H1 (cell line): ENCODE measurements at regions not wholly inside any gene's neighbourhood (a gene's known extent, or its start where the extent isn't known, plus 50 kb on each side); places are given as distances from the start of the nearest gene placed in this dataset.

Experiments
- CTCF ChIA-PET: fragments of 300-600 bp; sonication (Branson Sonifier 250); formaldehyde crosslinking; loops from one replicate; lab custom pipeline; 2021; ENCODE audit not compliant: partially characterized antibody; lab: Charles Lee
- POLR2A ChIA-PET: fragments of 300-600 bp; sonication (Branson Sonifier 250); formaldehyde crosslinking; loops from one replicate; lab custom pipeline; 2021; ENCODE audit warnings: inconsistent platforms; ENCODE audit not compliant: partially characterized antibody; lab: Charles Lee
- DNase-seq, 2 experiments: peaks; one replicate each; pipeline versions ENCODE4 v3.0.0 to v3.0.0-alpha.2; 2010 to 2022; ENCODE audit warnings: low spot score in 2 of 2, low read depth in 1 of 2, mixed read lengths in 1 of 2
- FAIRE-seq: peaks from 2 replicates; lab custom pipeline; 2011; peaks lifted over from hg19 to GRCh38; lab: Jason Lieb, UNC
- H2AFZ ChIP-seq: 2 replicates; pipeline ENCODE4 v1.8.1; 2012; ENCODE audit warnings: low read length, inconsistent platforms
- H2AK5ac ChIP-seq: 2 replicates; pipeline ENCODE4 v1.6.1; 2013; ENCODE audit warnings: low read depth, low read length
- H2BK120ac ChIP-seq: replicated peaks from 2 replicates; pipeline ENCODE3; 2013; ENCODE audit warnings: low read depth, low read length, inconsistent platforms
- H2BK12ac ChIP-seq: 2 replicates; pipeline ENCODE4 v1.6.1; 2013; ENCODE audit warnings: low read depth, low read length
- H2BK15ac ChIP-seq: 2 replicates; pipeline ENCODE4 v1.6.1; 2013; ENCODE audit warnings: low read length
- H2BK20ac ChIP-seq: 2 replicates; pipeline ENCODE4 v1.6.1; 2013; ENCODE audit warnings: low read length
- H2BK5ac ChIP-seq: 2 replicates; pipeline ENCODE4 v1.6.1; 2013; ENCODE audit warnings: low read depth, low read length
- H3K14ac ChIP-seq: 2 replicates; pipeline ENCODE4 v1.6.1; 2013; ENCODE audit warnings: inconsistent platforms; ENCODE audit not compliant: insufficient read length
- H3K18ac ChIP-seq: 2 replicates; pipeline ENCODE4 v1.6.1; 2013; ENCODE audit warnings: low read length; ENCODE audit errors: extremely low read depth
- H3K23ac ChIP-seq: 2 replicates; pipeline ENCODE4 v1.6.1; 2013; ENCODE audit warnings: inconsistent platforms; ENCODE audit not compliant: insufficient read length
- H3K23me2 ChIP-seq: 2 replicates; pipeline ENCODE4 v1.6.1; 2013; ENCODE audit warnings: low read depth, low read length
- H3K27ac ChIP-seq: 2 replicates; pipeline ENCODE4 v1.6.1; 2011; ENCODE audit warnings: low read depth, low read length, inconsistent platforms
- H3K27me3 ChIP-seq, 4 experiments: replicated peaks in 1 of 4; 1 replicate in 1 of 4; 2 replicates in 3 of 4; pipeline versions ENCODE4 v1.6.1 to v1.8.1; 2011 to 2013; ENCODE audit warnings: low read length in 3 of 4, mild to moderate bottlenecking in 3 of 4, inconsistent platforms in 2 of 4, mixed read lengths in 2 of 4, moderate library complexity in 1 of 4; ENCODE audit not compliant: control insufficient read depth in 3 of 4, insufficient read depth in 3 of 4; ENCODE audit errors: extremely low read depth in 1 of 4
- H3K36me3 ChIP-seq, 4 experiments: 2 replicates each; pipeline versions ENCODE4 v1.6.1 to v1.8.1; 2011 to 2013; ENCODE audit warnings: mild to moderate bottlenecking in 4 of 4, low read length in 3 of 4, moderate library complexity in 2 of 4, control low read depth in 1 of 4, inconsistent platforms in 1 of 4; ENCODE audit not compliant: insufficient read depth in 4 of 4, control insufficient read depth in 2 of 4
- H3K4ac ChIP-seq: replicated peaks from 2 replicates; pipeline ENCODE3; 2013; ENCODE audit warnings: low read length, low read depth, mixed read lengths, inconsistent platforms; ENCODE audit not compliant: insufficient read length
- H3K4me1 ChIP-seq, 4 experiments: replicated peaks in 1 of 4; 1 replicate in 1 of 4; 2 replicates in 3 of 4; pipeline versions ENCODE4 v1.6.1 to v1.8.1; 2011 to 2013; ENCODE audit warnings: low read length in 3 of 4, inconsistent platforms in 2 of 4, mixed read lengths in 1 of 4; ENCODE audit not compliant: insufficient read depth in 4 of 4, control insufficient read depth in 3 of 4
- H3K4me2 ChIP-seq, 2 experiments: 2 replicates each; pipeline versions ENCODE4 v1.6.1 to v1.8.1; 2011 to 2013; ENCODE audit warnings: low read depth in 2 of 2, low read length in 2 of 2, control low read depth in 1 of 2, inconsistent platforms in 1 of 2, mild to moderate bottlenecking in 1 of 2; ENCODE audit not compliant: insufficient read depth in 1 of 2
- H3K4me3 ChIP-seq, 4 experiments: fragments of 200-600, 300-600 bp in 1 of 4; sonication (generic), shearing (Covaris generic), sonication (Bioruptor Twin) in 1 of 4; 2 replicates each; pipeline versions ENCODE4 v1.5.1 to v1.8.1; 2011 to 2016; ENCODE audit warnings: low read length in 4 of 4, low read depth in 3 of 4, control low read depth in 2 of 4, inconsistent platforms in 2 of 4, mild to moderate bottlenecking in 2 of 4, mixed read lengths in 1 of 4, moderate library complexity in 1 of 4; ENCODE audit not compliant: insufficient read depth in 2 of 4; ENCODE audit errors: extremely low read depth in 1 of 4
- H3K56ac ChIP-seq: replicated peaks from 2 replicates; pipeline ENCODE3; 2013; ENCODE audit warnings: low read depth, mild to moderate bottlenecking, mixed read lengths, low read length, inconsistent platforms; ENCODE audit not compliant: insufficient read length
- H3K79me1 ChIP-seq: 2 replicates; pipeline ENCODE4 v1.6.1; 2013; ENCODE audit warnings: low read depth, low read length, control low read depth
- H3K79me2 ChIP-seq, 2 experiments: 2 replicates each; pipeline versions ENCODE4 v1.6.1 to v1.8.1; 2012 to 2013; ENCODE audit warnings: low read length in 2 of 2, mild to moderate bottlenecking in 2 of 2, inconsistent platforms in 1 of 2; ENCODE audit not compliant: insufficient read depth in 2 of 2, control insufficient read depth in 1 of 2
- H3K9ac ChIP-seq, 4 experiments: replicated peaks in 1 of 4; 1 replicate in 1 of 4; 2 replicates in 3 of 4; pipeline versions ENCODE4 v1.6.1 to v1.8.1; 2011 to 2013; ENCODE audit warnings: low read depth in 3 of 4, low read length in 3 of 4, control low read depth in 2 of 4, mild to moderate bottlenecking in 2 of 4, moderate library complexity in 2 of 4, inconsistent platforms in 1 of 4; ENCODE audit errors: extremely low read depth in 1 of 4
- H3K9me3 ChIP-seq, 2 experiments: 2 replicates each; pipeline versions ENCODE4 v1.6.1 to v1.8.1; 2012 to 2013; ENCODE audit warnings: mild to moderate bottlenecking in 2 of 2, moderate library complexity in 2 of 2, control low read depth in 1 of 2, inconsistent platforms in 1 of 2, low read depth in 1 of 2, low read length in 1 of 2, mixed read lengths in 1 of 2; ENCODE audit not compliant: insufficient read depth in 2 of 2
- H4K20me1 ChIP-seq, 2 experiments: replicated peaks in 1 of 2; 2 replicates each; pipeline versions ENCODE3 to v1.8.1; 2011 to 2013; ENCODE audit warnings: inconsistent platforms in 2 of 2, low read length in 2 of 2, mild to moderate bottlenecking in 1 of 2; ENCODE audit not compliant: insufficient read depth in 2 of 2, control insufficient read depth in 1 of 2
- H4K5ac ChIP-seq: 2 replicates; pipeline ENCODE4 v1.6.1; 2013; ENCODE audit warnings: low read length, low read depth, mixed read lengths, inconsistent platforms; ENCODE audit not compliant: insufficient read length
- H4K8ac ChIP-seq: 2 replicates; pipeline ENCODE4 v1.8.0; 2013; ENCODE audit warnings: mild to moderate bottlenecking, moderate library complexity, low read length, inconsistent platforms; ENCODE audit not compliant: insufficient read depth; ENCODE audit errors: extremely low read depth
- H4K91ac ChIP-seq: replicated peaks from 2 replicates; pipeline ENCODE3; 2013; ENCODE audit warnings: low read length, mixed read lengths, inconsistent platforms; ENCODE audit not compliant: insufficient read length
- CBX5 ChIP-seq: fragments of 300-800, 300-1000 bp; sonication (generic); IDR thresholded peaks from 2 replicates; pipeline ENCODE4 v1.7.1; 2016; ENCODE audit warnings: antibody characterized with exemption, low read length, low read depth
- CHD1 ChIP-seq: IDR thresholded peaks from 2 replicates; pipeline ENCODE4 v1.6.1; 2012; ENCODE audit warnings: low read depth, low read length, improper control_type of control experiment
- CTBP2 ChIP-seq: IDR thresholded peaks from 2 replicates; pipeline ENCODE4 v1.7.0; 2011; ENCODE audit warnings: borderline replicate concordance, mild to moderate bottlenecking, moderate library complexity, mixed read lengths, low read length; ENCODE audit not compliant: insufficient read depth, insufficient read length
- CTCF ChIP-seq, 3 experiments: IDR thresholded peaks; 1 replicate in 2 of 3; 2 replicates in 1 of 3; pipeline versions ENCODE4 v1.5.1 to v1.6.1; 2011; ENCODE audit warnings: low read length in 3 of 3, mild to moderate bottlenecking in 3 of 3, inconsistent platforms in 2 of 3, low read depth in 1 of 3, moderate library complexity in 1 of 3; ENCODE audit not compliant: insufficient read depth in 1 of 3; ENCODE audit errors: control extremely low read depth in 1 of 3
- EP300 ChIP-seq, 2 experiments: IDR thresholded peaks; 1 replicate in 1 of 2; 2 replicates in 1 of 2; pipeline ENCODE4 v1.6.1; 2011 to 2012; ENCODE audit warnings: low read depth in 2 of 2, low read length in 2 of 2, mild to moderate bottlenecking in 2 of 2, borderline replicate concordance in 1 of 2, inconsistent platforms in 1 of 2, moderate library complexity in 1 of 2
- EZH2 ChIP-seq: fragments of 200-600 bp; sonication (generic); IDR thresholded peaks from 2 replicates; pipeline ENCODE4 v1.7.1; 2012; ENCODE audit warnings: low read depth, mild to moderate bottlenecking, moderate library complexity, low read length, inconsistent platforms; ENCODE audit not compliant: severe bottlenecking
- HDAC2 ChIP-seq, 2 experiments: fragments of 300-600 bp in 1 of 2; sonication (generic) in 1 of 2; IDR thresholded peaks; 2 replicates each; pipeline ENCODE4 v1.6.1; 2011 to 2012; ENCODE audit warnings: low read depth in 2 of 2, low read length in 2 of 2, mild to moderate bottlenecking in 2 of 2, moderate library complexity in 2 of 2, borderline replicate concordance in 1 of 2, inconsistent platforms in 1 of 2
- MAX ChIP-seq: IDR thresholded peaks from 2 replicates; pipeline ENCODE4 v1.6.1; 2012; ENCODE audit warnings: inconsistent platforms
- TCF12 ChIP-seq: IDR thresholded peaks from 2 replicates; pipeline ENCODE4 v1.6.1; 2011; ENCODE audit warnings: low read depth, mild to moderate bottlenecking, low read length
- ZNF274 ChIP-seq: IDR thresholded peaks from 2 replicates; pipeline ENCODE4 v1.7.0; 2012; ENCODE audit warnings: low read length, borderline replicate concordance; ENCODE audit errors: extremely low read depth
- WGBS, 2 experiments: shearing (Covaris generic) in 1 of 2; methylation state at CpG; one replicate each; pipeline versions ENCODE4 v1.1.6 to v1.1.7; 2013 to 2015; ENCODE audit warnings: low lambda C conversion rate in 2 of 2, mixed read lengths in 2 of 2, inconsistent platforms in 1 of 2, low coverage in 1 of 2, missing lambda C conversion rate in 1 of 2; ENCODE audit not compliant: insufficient replicate concordance in 2 of 2, insufficient coverage in 1 of 2, insufficient read length in 1 of 2; ENCODE audit errors: extremely low coverage in 1 of 2, missing lambda C conversion rate in 1 of 2; 5-methylcytosine and 5-hydroxymethylcytosine counted together

- Histone ChIP-seq H4K8ac (no peak overlapping the region), H4K91ac (no peak overlapping the region)
- FAIRE-seq = no peak
- TF ChIP-seq EP300 (IDR thresholded peaks at IDR 0.05; ENCODE audit: borderline replicate concordance in 1 of 2, low read depth in 2 of 2, low read length in 2 of 2) (no peak), ZNF274 (no peak), EZH2 (no peak), CTBP2 (no peak), MAX (no peak), CTCF (IDR thresholded peaks at IDR 0.05; ENCODE audit: control extremely low read depth in 1 of 3, insufficient read depth in 1 of 3, low read depth in 1 of 3, low read length in 3 of 3) (no peak), CBX5 (no peak), HDAC2 (IDR thresholded peaks at IDR 0.05; ENCODE audit: borderline replicate concordance in 1 of 2, low read depth in 2 of 2, low read length in 2 of 2) (no peak), CHD1 (no peak), TCF12 (no peak)
Observed at GRCh38 chr9:16248822-16249221, 621.6 kb downstream of the BNC2 start.

More at GRCh38 chr9:16248822-16249221, 621.6 kb downstream of the BNC2 start:
- WGBS, 2 experiments = 92% methylated on average over 6 of the region's 6 CpGs; no CpG with 5 or more reads in 1 of the 2 experiments
- H2BK15ac ChIP-seq = no peak overlapping the region
- no peak overlapping the region for H3K9ac ChIP-seq
- ChIA-PET POLR2A (no interaction called here), CTCF (interaction anchor here (0.6 to 4.0 kb wide), 7 partner anchors 9 to 804 kb away, joined by 3 to 29 read pairs (median 5); no protein-coding TSS in a partner anchor)
- no peaks in the 10 kb centered on the region for H3K79me1 ChIP-seq
- no peak overlapping the region for H3K56ac ChIP-seq
- no peak overlapping the region for H3K4me2 ChIP-seq
- peaks cover 0 to 6% (median 5%) of the 10 kb centered on the region in 4 experiments; a peak in 5 of 7 replicates for H3K4me1 ChIP-seq
- no peak overlapping the region for H3K14ac ChIP-seq
- H3K4me3 ChIP-seq = no peak overlapping the region
- no peak overlapping the region for H2AK5ac ChIP-seq
- no peak overlapping the region for H2AFZ ChIP-seq
- H3K27ac ChIP-seq = no peak overlapping the region
- DNase-seq = no peak
- H3K23me2 ChIP-seq = peaks cover 2% of the 10 kb centered on the region; the same call in 1 of the 2 replicates
- no peaks in the 10 kb centered on the region for H3K36me3 ChIP-seq
- H3K27me3 ChIP-seq = no peaks in the 10 kb centered on the region
- H2BK12ac ChIP-seq = no peak overlapping the region
- no peaks in the 10 kb centered on the region for H4K20me1 ChIP-seq
- H4K5ac ChIP-seq = no peak overlapping the region
- no peaks in the 10 kb centered on the region; a peak in 1 of 4 replicates for H3K9me3 ChIP-seq
- H2BK5ac ChIP-seq = no peak overlapping the region
- no peaks in the 10 kb centered on the region for H3K79me2 ChIP-seq
- no peak overlapping the region for H3K4ac ChIP-seq
- H3K23ac ChIP-seq = no peak overlapping the region
- H2BK120ac ChIP-seq = no peak overlapping the region
- no peak overlapping the region for H3K18ac ChIP-seq
- H2BK20ac ChIP-seq = no peak overlapping the region
